ENCODE measurements at regions not wholly inside any gene's neighbourhood (a gene's known extent, or its start where the extent isn't known, plus 50 kb on each side); places are given as distances from the start of the nearest gene placed in this dataset.

GRCh38 chr4:186942758-186943377 lies 219.2 kb upstream of the FAT1 start:
- no peak for TF ChIP-seq CTCF (conservative IDR thresholded peaks at IDR 0.05; ENCODE audit: low read depth, low read length)
- TF ChIP-seq RFX5 (IDR thresholded peaks at IDR 0.05; ENCODE audit: low read depth, low read length) = no peak
- TF ChIP-seq USF2 (IDR thresholded peaks at IDR 0.05; ENCODE audit: low read depth, low read length) = peak; percentile 43; the same call in 1 of the 2 replicates
- TF ChIP-seq BHLHE40 (IDR thresholded peaks at IDR 0.05; ENCODE audit: low read depth, low read length) = no peak
- no peak for TF ChIP-seq RCOR1 (IDR thresholded peaks at IDR 0.05; ENCODE audit: insufficient replicate concordance, low read length)
- TF ChIP-seq FOS (IDR thresholded peaks at IDR 0.05; ENCODE audit: low read depth, low read length) = no peak
- TF ChIP-seq ELK1 (IDR thresholded peaks at IDR 0.05; ENCODE audit: borderline replicate concordance, low read depth, low read length) = no peak
- TF ChIP-seq SMC3 (IDR thresholded peaks at IDR 0.05; ENCODE audit: low read depth, low read length) = 0 out of 2 replicates have a peak, but pooled peaks have one; percentile 3
- TF ChIP-seq CEBPB (IDR thresholded peaks at IDR 0.05; ENCODE audit: low read depth, low read length) = peak; percentile 62
- no peak for TF ChIP-seq MXI1 (IDR thresholded peaks at IDR 0.05; ENCODE audit: borderline replicate concordance, low read depth, low read length)
